Large intestine (tissue), 3 donors: ENCODE measurements at regions not wholly inside any gene's neighbourhood (a gene's known extent, or its start where the extent isn't known, plus 50 kb on each side); places are given as distances from the start of the nearest gene placed in this dataset.

ENCODE experiments used
- DNase-seq, 2 donors: peaks; one replicate each; pipeline versions ENCODE4 v3.0.0 to v3.0.0-alpha.2; 2013
- H3K27ac ChIP-seq: one replicate; pipeline ENCODE4 v1.5.1; 2013; ENCODE audit warnings: low read length
- H3K27me3 ChIP-seq: 2 replicates; pipeline ENCODE4 v1.6.1; 2013; ENCODE audit warnings: low read length; ENCODE audit not compliant: control insufficient read depth, insufficient read depth
- H3K36me3 ChIP-seq: 2 replicates; pipeline ENCODE4 v1.6.1; 2013; ENCODE audit warnings: low read length; ENCODE audit not compliant: control insufficient read depth, insufficient read depth
- H3K4me1 ChIP-seq: one replicate; pipeline ENCODE4 v1.6.1; 2013; ENCODE audit warnings: low read length; ENCODE audit not compliant: control insufficient read depth, insufficient read depth
- H3K4me3 ChIP-seq: one replicate; pipeline ENCODE4 v1.5.1; 2013; ENCODE audit warnings: low read length
- H3K9me3 ChIP-seq: one replicate; pipeline ENCODE4 v1.6.1; 2013; ENCODE audit warnings: mild to moderate bottlenecking, low read depth, low read length, moderate library complexity; ENCODE audit not compliant: control insufficient read depth
- WGBS: methylation state at CpG from one replicate; pipeline ENCODE4 v1.1.5; 2013; ENCODE audit warnings: low lambda C conversion rate; ENCODE audit not compliant: insufficient coverage; 5-methylcytosine and 5-hydroxymethylcytosine counted together

GRCh38 chr17:55870044-55870443, 119.2 kb downstream of the PCTP start:
- no peaks in the 10 kb centered on the region for H3K36me3 ChIP-seq
- no peak overlapping the region for H3K27ac ChIP-seq
- no peaks in the 10 kb centered on the region for H3K9me3 ChIP-seq
- no peaks in the 10 kb centered on the region for H3K4me1 ChIP-seq
- H3K4me3 ChIP-seq = no peak overlapping the region
- H3K27me3 ChIP-seq = no peaks in the 10 kb centered on the region
- DNase-seq = no peak

- WGBS = no CpG with 5 or more reads among the region's 3 CpGs
- Histone ChIP-seq H3K4me1 (no peaks in the 10 kb centered on the region), H3K9me3 (no peaks in the 10 kb centered on the region), H3K27me3 (no peaks in the 10 kb centered on the region), H3K36me3 (no peaks in the 10 kb centered on the region), H3K27ac (no peak overlapping the region), H3K4me3 (no peak overlapping the region)
- DNase-seq = no peak
These were observed 121.5 kb downstream of the PCTP start for GRCh38 chr17:55872374-55872773.

GRCh38 chr17:55873017-55873758, 122.3 kb downstream of the PCTP start:
- 61% methylated on average over 2 of the region's 4 CpGs for WGBS
- no peak for DNase-seq
- no peaks in the 10 kb centered on the region for H3K4me1 ChIP-seq
- H3K27ac ChIP-seq = no peak overlapping the region
- no peaks in the 10 kb centered on the region for H3K27me3 ChIP-seq
- no peak overlapping the region for H3K4me3 ChIP-seq
- H3K36me3 ChIP-seq = no peaks in the 10 kb centered on the region
- no peaks in the 10 kb centered on the region for H3K9me3 ChIP-seq

GRCh38 chr17:55883149-55883548, 132.3 kb downstream of the PCTP start:
- H3K4me1 ChIP-seq = no peaks in the 10 kb centered on the region
- H3K9me3 ChIP-seq = no peaks in the 10 kb centered on the region
- H3K27ac ChIP-seq = no peak overlapping the region
- H3K4me3 ChIP-seq = no peak overlapping the region
- DNase-seq = no peak
- no peaks in the 10 kb centered on the region for H3K27me3 ChIP-seq
- 100% methylated on average over 1 of the region's 1 CpG for WGBS
- no peaks in the 10 kb centered on the region for H3K36me3 ChIP-seq

GRCh38 chr17:55887531-55887930, 136.7 kb downstream of the PCTP start:
- no peak overlapping the region for H3K4me3 ChIP-seq
- DNase-seq = no peak
- H3K36me3 ChIP-seq = no peaks in the 10 kb centered on the region
- H3K4me1 ChIP-seq = no peaks in the 10 kb centered on the region
- no peaks in the 10 kb centered on the region for H3K27me3 ChIP-seq
- H3K9me3 ChIP-seq = no peaks in the 10 kb centered on the region
- no peak overlapping the region for H3K27ac ChIP-seq
- no CpG with 5 or more reads among the region's 3 CpGs for WGBS

GRCh38 chr17:55889271-55889670, 138.4 kb downstream of the PCTP start:
- no peak for DNase-seq
- Histone ChIP-seq H3K36me3 (no peaks in the 10 kb centered on the region), H3K4me3 (no peak overlapping the region), H3K9me3 (no peaks in the 10 kb centered on the region), H3K27me3 (no peaks in the 10 kb centered on the region), H3K4me1 (no peaks in the 10 kb centered on the region), H3K27ac (no peak overlapping the region)
- no CpG with 5 or more reads among the region's 1 CpG for WGBS

GRCh38 chr17:55895112-55895759, 144.4 kb downstream of the PCTP start:
- H3K27ac ChIP-seq = no peak overlapping the region
- H3K4me3 ChIP-seq = no peak overlapping the region
- no peaks in the 10 kb centered on the region for H3K36me3 ChIP-seq
- no peaks in the 10 kb centered on the region for H3K9me3 ChIP-seq
- WGBS = no CpG with 5 or more reads among the region's 5 CpGs
- no peaks in the 10 kb centered on the region for H3K27me3 ChIP-seq
- DNase-seq = no peak
- no peaks in the 10 kb centered on the region for H3K4me1 ChIP-seq

GRCh38 chr17:55897301-55897700, 146.4 kb downstream of the PCTP start:
- H3K27me3 ChIP-seq = no peaks in the 10 kb centered on the region

GRCh38 chr17:55898195-55898594, 147.3 kb downstream of the PCTP start:
- no peak overlapping the region for H3K4me3 ChIP-seq
- WGBS = no CpG with 5 or more reads among the region's 1 CpG
- no peaks in the 10 kb centered on the region for H3K4me1 ChIP-seq
- H3K27ac ChIP-seq = no peak overlapping the region
- no peak for DNase-seq
- H3K36me3 ChIP-seq = no peaks in the 10 kb centered on the region
- no peaks in the 10 kb centered on the region for H3K9me3 ChIP-seq
- no peaks in the 10 kb centered on the region for H3K27me3 ChIP-seq

More at GRCh38 chr17:55897301-55897700, 146.4 kb downstream of the PCTP start:
- no peak for DNase-seq
- H3K36me3 ChIP-seq = no peaks in the 10 kb centered on the region
- no peak overlapping the region for H3K4me3 ChIP-seq
- H3K4me1 ChIP-seq = no peaks in the 10 kb centered on the region
- H3K9me3 ChIP-seq = no peaks in the 10 kb centered on the region
- no peak overlapping the region for H3K27ac ChIP-seq
- no CpG with 5 or more reads among the region's 4 CpGs for WGBS

GRCh38 chr17:55900188-55900587, 149.3 kb downstream of the PCTP start:
- no peaks in the 10 kb centered on the region for H3K36me3 ChIP-seq
- H3K27me3 ChIP-seq = no peaks in the 10 kb centered on the region
- no peak overlapping the region for H3K4me3 ChIP-seq
- H3K4me1 ChIP-seq = no peaks in the 10 kb centered on the region
- DNase-seq = no peak
- no peak overlapping the region for H3K27ac ChIP-seq
- H3K9me3 ChIP-seq = no peaks in the 10 kb centered on the region
